ENCODE measurements at regions not wholly inside any gene's neighbourhood (a gene's known extent, or its start where the extent isn't known, plus 50 kb on each side); places are given as distances from the start of the nearest gene placed in this dataset.

- H3K27me3 Mint-ChIP-seq: no peaks in the 10 kb centered on the region
- Histone ChIP-seq H3K9me3 (no peaks in the 10 kb centered on the region), H3K4me1 (ENCODE audit: control insufficient read depth in 1 of 2, extremely low read depth in 1 of 2, insufficient read depth in 2 of 2, low read length in 2 of 2) (no peaks in the 10 kb centered on the region), H3K4me3 (ENCODE audit: control insufficient read depth in 1 of 2, extremely low read depth in 1 of 2, low read length in 1 of 2) (no peak overlapping the region), H3K27ac (ENCODE audit: low read length) (no peak overlapping the region), H3K36me3 (ENCODE audit: control insufficient read depth in 2 of 2, extremely low read depth in 1 of 2, insufficient read depth in 1 of 2, low read length in 1 of 2) (no peaks in the 10 kb centered on the region), H3K27me3 (replicated peaks in 1 of 2; ENCODE audit: control insufficient read depth in 2 of 2, extremely low read depth in 1 of 2, insufficient read depth in 2 of 2, low read length in 1 of 2) (no peaks in the 10 kb centered on the region)
- 75% methylated on average over 6 of the region's 13 CpGs for WGBS (ENCODE audit: insufficient coverage)
- ChIA-PET CTCF (no interaction called here), POLR2A (no interaction called here)
- no peaks in the 10 kb centered on the region for H3K4me1 Mint-ChIP-seq
- H3K36me3 Mint-ChIP-seq: no peaks in the 10 kb centered on the region
- no peak overlapping the region for H3K27ac Mint-ChIP-seq
- ATAC-seq (replicated peaks in 1 of 4) (no peak), DNase-seq (no peak)
- H3K4me3 Mint-ChIP-seq: no peak overlapping the region
- H3K9me3 Mint-ChIP-seq: peaks cover 0 to 5% (median 0%) of the 10 kb centered on the region in 3 donors
Observed at GRCh38 chr18:37662546-37663339, 97.1 kb upstream of the CELF4 start.

GRCh38 chr18:37662099-37662498 lies 96.5 kb upstream of the CELF4 start:
- H3K4me1 ChIP-seq (ENCODE audit: control insufficient read depth in 1 of 2, extremely low read depth in 1 of 2, insufficient read depth in 2 of 2, low read length in 2 of 2): no peaks in the 10 kb centered on the region
- no peaks in the 10 kb centered on the region for H3K27me3 ChIP-seq (replicated peaks in 1 of 2; ENCODE audit: control insufficient read depth in 2 of 2, extremely low read depth in 1 of 2, insufficient read depth in 2 of 2, low read length in 1 of 2)
- CTCF ChIA-PET: no interaction called here
- no peak for DNase-seq
- H3K27ac ChIP-seq (ENCODE audit: low read length): no peak overlapping the region
- ATAC-seq (replicated peaks in 1 of 4): no peak
- H3K36me3 ChIP-seq (ENCODE audit: control insufficient read depth in 2 of 2, extremely low read depth in 1 of 2, insufficient read depth in 1 of 2, low read length in 1 of 2): no peaks in the 10 kb centered on the region
- Mint-ChIP-seq H3K4me1 (no peaks in the 10 kb centered on the region), H3K36me3 (no peaks in the 10 kb centered on the region), H3K4me3 (no peak overlapping the region), H3K9me3 (no peaks in the 10 kb centered on the region), H3K27me3 (no peaks in the 10 kb centered on the region), H3K27ac (no peak overlapping the region)
- WGBS (ENCODE audit: insufficient coverage): no CpG with 5 or more reads among the region's 3 CpGs
- no peaks in the 10 kb centered on the region for H3K9me3 ChIP-seq
- POLR2A ChIA-PET: no interaction called here
- no peak overlapping the region for H3K4me3 ChIP-seq (ENCODE audit: control insufficient read depth in 1 of 2, extremely low read depth in 1 of 2, low read length in 1 of 2)

- Mint-ChIP-seq H3K27me3 (no peaks in the 10 kb centered on the region), H3K36me3 (no peaks in the 10 kb centered on the region), H3K9me3 (no peaks in the 10 kb centered on the region), H3K27ac (no peak overlapping the region), H3K4me3 (no peak overlapping the region), H3K4me1 (no peaks in the 10 kb centered on the region)
- no peak for ATAC-seq (replicated peaks in 1 of 4)
- ChIA-PET CTCF (no interaction called here), POLR2A (no interaction called here)
- H3K36me3 ChIP-seq (ENCODE audit: control insufficient read depth in 2 of 2, extremely low read depth in 1 of 2, insufficient read depth in 1 of 2, low read length in 1 of 2): no peaks in the 10 kb centered on the region
- no peaks in the 10 kb centered on the region for H3K27me3 ChIP-seq (replicated peaks in 1 of 2; ENCODE audit: control insufficient read depth in 2 of 2, extremely low read depth in 1 of 2, insufficient read depth in 2 of 2, low read length in 1 of 2)
- no peaks in the 10 kb centered on the region for H3K4me1 ChIP-seq (ENCODE audit: control insufficient read depth in 1 of 2, extremely low read depth in 1 of 2, insufficient read depth in 2 of 2, low read length in 2 of 2)
- H3K27ac ChIP-seq (ENCODE audit: low read length): no peak overlapping the region
- no peak overlapping the region for H3K4me3 ChIP-seq (ENCODE audit: control insufficient read depth in 1 of 2, extremely low read depth in 1 of 2, low read length in 1 of 2)
- H3K9me3 ChIP-seq: no peaks in the 10 kb centered on the region
- 93% methylated on average over 3 of the region's 4 CpGs for WGBS (ENCODE audit: insufficient coverage)
- no peak for DNase-seq
Observed at GRCh38 chr18:37661478-37661877, 95.9 kb upstream of the CELF4 start.

GRCh38 chr18:37661061-37661460 lies 95.5 kb upstream of the CELF4 start:
- Mint-ChIP-seq H3K4me1 (no peaks in the 10 kb centered on the region), H3K27me3 (no peaks in the 10 kb centered on the region), H3K9me3 (peaks cover 0 to under 1% (median 0%) of the 10 kb centered on the region in 3 donors), H3K36me3 (no peaks in the 10 kb centered on the region), H3K4me3 (no peak overlapping the region), H3K27ac (no peak overlapping the region)
- H3K36me3 ChIP-seq (ENCODE audit: control insufficient read depth in 2 of 2, extremely low read depth in 1 of 2, insufficient read depth in 1 of 2, low read length in 1 of 2): no peaks in the 10 kb centered on the region
- no peaks in the 10 kb centered on the region for H3K27me3 ChIP-seq (replicated peaks in 1 of 2; ENCODE audit: control insufficient read depth in 2 of 2, extremely low read depth in 1 of 2, insufficient read depth in 2 of 2, low read length in 1 of 2)
- DNase-seq (no peak), ATAC-seq (replicated peaks in 1 of 4) (no peak)
- WGBS (ENCODE audit: insufficient coverage): 91% methylated on average over 2 of the region's 4 CpGs
- no peak overlapping the region for H3K27ac ChIP-seq (ENCODE audit: low read length)
- H3K4me3 ChIP-seq (ENCODE audit: control insufficient read depth in 1 of 2, extremely low read depth in 1 of 2, low read length in 1 of 2): no peak overlapping the region
- CTCF ChIA-PET: no interaction called here
- no peaks in the 10 kb centered on the region for H3K4me1 ChIP-seq (ENCODE audit: control insufficient read depth in 1 of 2, extremely low read depth in 1 of 2, insufficient read depth in 2 of 2, low read length in 2 of 2)
- no peaks in the 10 kb centered on the region for H3K9me3 ChIP-seq
- POLR2A ChIA-PET: no interaction called here

- ATAC-seq (replicated peaks in 1 of 4): no peak
- no peaks in the 10 kb centered on the region for H3K36me3 Mint-ChIP-seq
Observed at GRCh38 chr18:37660658-37661057, 95.1 kb upstream of the CELF4 start.

GRCh38 chr18:37659906-37660305 lies 94.3 kb upstream of the CELF4 start:
- H3K27me3 Mint-ChIP-seq: peaks cover 0 to 5% of the 10 kb centered on the region in 2 donors
- no peaks in the 10 kb centered on the region for H3K36me3 Mint-ChIP-seq
- DNase-seq: no peak
- Histone ChIP-seq H3K9me3 (no peaks in the 10 kb centered on the region), H3K4me3 (ENCODE audit: control insufficient read depth in 1 of 2, extremely low read depth in 1 of 2, low read length in 1 of 2) (no peak overlapping the region), H3K36me3 (ENCODE audit: control insufficient read depth in 2 of 2, extremely low read depth in 1 of 2, insufficient read depth in 1 of 2, low read length in 1 of 2) (no peaks in the 10 kb centered on the region), H3K27me3 (replicated peaks in 1 of 2; ENCODE audit: control insufficient read depth in 2 of 2, extremely low read depth in 1 of 2, insufficient read depth in 2 of 2, low read length in 1 of 2) (no peaks in the 10 kb centered on the region), H3K27ac (ENCODE audit: low read length) (no peak overlapping the region), H3K4me1 (ENCODE audit: control insufficient read depth in 1 of 2, extremely low read depth in 1 of 2, insufficient read depth in 2 of 2, low read length in 2 of 2) (no peaks in the 10 kb centered on the region)
- no peak overlapping the region for H3K4me3 Mint-ChIP-seq
- CTCF ChIA-PET: no interaction called here
- H3K4me1 Mint-ChIP-seq: no peaks in the 10 kb centered on the region
- peaks cover 0 to 5% (median 3%) of the 10 kb centered on the region in 3 donors for H3K9me3 Mint-ChIP-seq
- H3K27ac Mint-ChIP-seq: no peak overlapping the region
- POLR2A ChIA-PET: no interaction called here
- ATAC-seq (replicated peaks in 1 of 4): no peak

More at GRCh38 chr18:37660658-37661057, 95.1 kb upstream of the CELF4 start:
- no peak for DNase-seq
- CTCF ChIA-PET: no interaction called here
- Histone ChIP-seq H3K27ac (ENCODE audit: low read length) (no peak overlapping the region), H3K36me3 (ENCODE audit: control insufficient read depth in 2 of 2, extremely low read depth in 1 of 2, insufficient read depth in 1 of 2, low read length in 1 of 2) (no peaks in the 10 kb centered on the region), H3K27me3 (replicated peaks in 1 of 2; ENCODE audit: control insufficient read depth in 2 of 2, extremely low read depth in 1 of 2, insufficient read depth in 2 of 2, low read length in 1 of 2) (no peaks in the 10 kb centered on the region), H3K4me3 (ENCODE audit: control insufficient read depth in 1 of 2, extremely low read depth in 1 of 2, low read length in 1 of 2) (no peak overlapping the region), H3K9me3 (no peaks in the 10 kb centered on the region), H3K4me1 (ENCODE audit: control insufficient read depth in 1 of 2, extremely low read depth in 1 of 2, insufficient read depth in 2 of 2, low read length in 2 of 2) (no peaks in the 10 kb centered on the region)
- peaks cover 0 to 4% (median 3%) of the 10 kb centered on the region in 3 donors for H3K9me3 Mint-ChIP-seq
- no peaks in the 10 kb centered on the region for H3K4me1 Mint-ChIP-seq
- no peak overlapping the region for H3K4me3 Mint-ChIP-seq
- POLR2A ChIA-PET: no interaction called here
- H3K27me3 Mint-ChIP-seq: peaks cover 0 to 4% of the 10 kb centered on the region in 2 donors
- WGBS (ENCODE audit: insufficient coverage): no CpG with 5 or more reads among the region's 2 CpGs
- no peak overlapping the region for H3K27ac Mint-ChIP-seq

GRCh38 chr18:37658894-37659293 lies 93.3 kb upstream of the CELF4 start:
- Mint-ChIP-seq H3K36me3 (no peaks in the 10 kb centered on the region), H3K9me3 (peaks cover 0 to 6% (median 3%) of the 10 kb centered on the region in 3 donors), H3K27me3 (peaks cover 0 to 5% of the 10 kb centered on the region in 2 donors), H3K4me1 (no peaks in the 10 kb centered on the region), H3K4me3 (no peak overlapping the region), H3K27ac (no peak overlapping the region)
- Histone ChIP-seq H3K27ac (ENCODE audit: low read length) (no peak overlapping the region), H3K9me3 (no peaks in the 10 kb centered on the region), H3K4me3 (ENCODE audit: control insufficient read depth in 1 of 2, extremely low read depth in 1 of 2, low read length in 1 of 2) (no peak overlapping the region), H3K36me3 (ENCODE audit: control insufficient read depth in 2 of 2, extremely low read depth in 1 of 2, insufficient read depth in 1 of 2, low read length in 1 of 2) (no peaks in the 10 kb centered on the region), H3K27me3 (replicated peaks in 1 of 2; ENCODE audit: control insufficient read depth in 2 of 2, extremely low read depth in 1 of 2, insufficient read depth in 2 of 2, low read length in 1 of 2) (no peaks in the 10 kb centered on the region), H3K4me1 (ENCODE audit: control insufficient read depth in 1 of 2, extremely low read depth in 1 of 2, insufficient read depth in 2 of 2, low read length in 2 of 2) (no peaks in the 10 kb centered on the region)
- ATAC-seq (replicated peaks in 1 of 4): no peak
- ChIA-PET POLR2A (no interaction called here), CTCF (no interaction called here)
- WGBS (ENCODE audit: insufficient coverage): no CpG with 5 or more reads among the region's 1 CpG
- no peak for DNase-seq

Measured in T-cell (primary cell).